ENCODE measurements at regions not wholly inside any gene's neighbourhood (a gene's known extent, or its start where the extent isn't known, plus 50 kb on each side); places are given as distances from the start of the nearest gene placed in this dataset.

DNA sequence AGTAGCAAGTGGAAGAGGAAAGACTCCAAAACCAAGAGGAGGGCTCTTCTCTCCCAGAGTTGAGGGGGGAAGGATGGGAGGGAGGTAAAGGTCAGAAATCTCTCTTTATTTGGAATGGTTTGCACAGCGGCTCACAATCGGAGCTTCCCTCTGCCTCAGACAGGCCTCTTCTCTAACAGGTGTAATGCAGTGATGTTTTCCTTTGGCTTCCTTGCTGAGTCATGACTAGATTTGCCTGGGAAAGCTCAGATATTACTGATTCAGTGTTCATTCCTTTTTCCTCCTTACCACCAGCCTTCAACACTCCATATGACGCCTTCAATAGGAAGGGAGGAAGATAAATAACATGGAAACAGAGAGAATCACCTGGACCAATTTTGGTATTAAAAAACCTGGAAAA lies 136.6 kb downstream of the RNF152 start:
- H3K27me3 ChIP-seq (ENCODE audit: control insufficient read depth, insufficient read depth, low read length): no peaks in the 10 kb centered on the region
- H3K9ac ChIP-seq (ENCODE audit: low read length): no peak overlapping the region
- H3K36me3 ChIP-seq (ENCODE audit: control insufficient read depth, insufficient read depth, low read length): no peaks in the 10 kb centered on the region
- 0 out of 2 replicates have a peak, but pooled peaks cover 4% of the 10 kb centered on the region for H3K4me1 ChIP-seq (ENCODE audit: control insufficient read depth, insufficient read depth, low read length)
- no peak overlapping the region for H3K4me3 ChIP-seq (ENCODE audit: low read depth, low read length)
- H3K27ac ChIP-seq (ENCODE audit: low read depth, low read length): no peak overlapping the region
- no peaks in the 10 kb centered on the region for H3K9me3 ChIP-seq (ENCODE audit: control insufficient read depth, insufficient read depth, low read depth, low read length)

DNA sequence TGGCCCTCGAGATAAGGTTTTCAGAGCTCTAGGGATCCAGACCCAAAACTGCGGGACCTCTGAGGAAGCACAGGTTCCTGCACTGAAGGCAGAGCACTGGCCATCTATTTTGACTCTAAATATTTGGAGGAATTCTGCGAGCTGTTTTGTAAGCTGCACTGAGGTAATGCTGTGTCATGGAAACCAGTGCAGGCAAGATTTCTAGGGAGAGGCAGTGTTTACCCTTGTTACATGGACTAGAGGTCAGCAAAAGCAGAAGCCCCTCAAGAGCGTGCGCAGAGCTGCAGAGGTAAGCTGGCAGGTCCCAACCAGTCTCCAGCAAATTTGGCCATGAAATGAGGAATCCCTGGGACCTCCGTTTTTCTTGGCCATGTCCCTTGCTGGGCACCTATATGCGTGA lies 137.3 kb downstream of the RNF152 start:
- Histone ChIP-seq H3K27me3 (ENCODE audit: control insufficient read depth, insufficient read depth, low read length) (no peaks in the 10 kb centered on the region), H3K9ac (ENCODE audit: low read length) (no peak overlapping the region)

DNA sequence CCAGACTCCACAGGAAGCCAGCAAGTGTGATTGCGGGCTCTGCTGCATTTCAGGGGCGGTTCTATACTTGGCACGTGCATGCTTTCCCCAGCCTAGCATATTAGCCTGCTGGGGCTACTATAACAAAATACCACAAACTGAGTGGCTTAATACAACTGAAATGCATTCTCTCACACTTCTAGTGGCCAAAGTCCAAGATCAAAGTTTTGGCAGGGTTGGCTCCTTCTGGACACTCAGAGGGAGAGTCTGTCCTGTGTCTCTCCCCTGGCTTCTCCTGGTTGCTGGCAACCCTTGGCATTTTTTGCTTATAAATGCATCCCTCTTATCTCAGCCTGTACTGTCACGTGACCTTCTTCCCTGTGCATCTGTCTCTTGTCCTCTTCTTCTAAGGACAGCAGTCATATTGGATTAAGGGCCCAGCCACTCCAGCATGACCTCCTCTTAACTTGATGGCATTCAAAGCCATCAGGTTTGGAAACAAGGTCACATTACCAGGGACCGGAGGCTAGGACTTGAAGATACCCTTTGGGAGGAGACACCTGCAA lies 138.7 kb downstream of the RNF152 start:
- Histone ChIP-seq H3K27ac (ENCODE audit: low read depth, low read length) (no peak overlapping the region), H3K4me3 (ENCODE audit: low read depth, low read length) (no peak overlapping the region), H3K36me3 (ENCODE audit: control insufficient read depth, insufficient read depth, low read length) (no peaks in the 10 kb centered on the region), H3K4me1 (ENCODE audit: control insufficient read depth, insufficient read depth, low read length) (0 out of 2 replicates have a peak, but pooled peaks cover 4% of the 10 kb centered on the region), H3K9me3 (ENCODE audit: control insufficient read depth, insufficient read depth, low read depth, low read length) (no peaks in the 10 kb centered on the region), H3K27me3 (ENCODE audit: control insufficient read depth, insufficient read depth, low read length) (no peaks in the 10 kb centered on the region), H3K9ac (ENCODE audit: low read length) (no peak overlapping the region)

More for the DNA sequence above, 137.3 kb downstream of the RNF152 start:
- H3K4me1 ChIP-seq (ENCODE audit: control insufficient read depth, insufficient read depth, low read length): 0 out of 2 replicates have a peak, but pooled peaks cover 4% of the 10 kb centered on the region
- H3K36me3 ChIP-seq (ENCODE audit: control insufficient read depth, insufficient read depth, low read length): no peaks in the 10 kb centered on the region
- no peak overlapping the region for H3K4me3 ChIP-seq (ENCODE audit: low read depth, low read length)
- no peak overlapping the region for H3K27ac ChIP-seq (ENCODE audit: low read depth, low read length)
- H3K9me3 ChIP-seq (ENCODE audit: control insufficient read depth, insufficient read depth, low read depth, low read length): no peaks in the 10 kb centered on the region

DNA sequence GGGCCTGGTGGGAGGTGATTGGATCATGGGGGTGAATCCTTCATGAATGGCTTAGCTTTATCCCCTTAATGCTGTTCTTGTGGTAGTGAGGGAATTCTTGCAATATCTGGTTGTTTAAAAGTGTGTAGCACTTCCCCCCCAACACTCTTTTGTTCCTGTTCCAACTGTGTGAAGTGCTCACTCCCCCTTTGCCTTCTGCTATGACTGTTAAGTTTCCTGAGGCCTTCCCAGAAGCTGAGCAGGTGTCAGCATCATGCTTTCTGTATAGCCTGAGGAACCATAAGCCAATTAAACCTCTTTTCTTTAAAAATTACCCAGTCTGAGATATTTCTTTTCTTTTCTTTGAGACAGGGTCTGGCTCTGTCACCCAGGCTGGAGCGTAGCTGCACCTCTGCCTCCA lies 139.4 kb downstream of the RNF152 start:
- Histone ChIP-seq H3K36me3 (ENCODE audit: control insufficient read depth, insufficient read depth, low read length) (no peaks in the 10 kb centered on the region), H3K27ac (ENCODE audit: low read depth, low read length) (no peak overlapping the region)

DNA sequence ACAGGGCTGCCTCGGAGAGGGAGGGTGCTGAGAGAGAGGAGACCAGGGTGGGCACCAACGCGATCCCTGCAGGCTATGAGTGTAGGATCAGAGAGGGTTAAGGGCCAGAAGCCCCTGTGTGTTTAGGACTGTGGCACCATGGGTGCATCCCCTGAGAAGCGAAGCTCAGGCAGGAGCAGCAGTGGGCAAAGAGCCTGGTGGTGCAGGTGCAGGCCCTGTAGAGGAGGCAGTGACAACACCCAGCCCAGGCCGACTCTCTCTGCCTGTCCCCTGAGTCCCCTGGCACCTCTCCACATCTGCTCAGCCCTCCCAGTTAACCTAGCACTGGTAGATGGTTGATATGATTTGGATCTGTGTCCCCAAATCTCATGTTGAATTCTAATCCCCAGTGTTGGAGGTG lies 139.8 kb downstream of the RNF152 start:
- Histone ChIP-seq H3K4me1 (ENCODE audit: control insufficient read depth, insufficient read depth, low read length) (0 out of 2 replicates have a peak, but pooled peaks cover 4% of the 10 kb centered on the region), H3K36me3 (ENCODE audit: control insufficient read depth, insufficient read depth, low read length) (no peaks in the 10 kb centered on the region), H3K4me3 (ENCODE audit: low read depth, low read length) (no peak overlapping the region), H3K9me3 (ENCODE audit: control insufficient read depth, insufficient read depth, low read depth, low read length) (no peaks in the 10 kb centered on the region), H3K27ac (ENCODE audit: low read depth, low read length) (no peak overlapping the region), H3K27me3 (ENCODE audit: control insufficient read depth, insufficient read depth, low read length) (no peaks in the 10 kb centered on the region), H3K9ac (ENCODE audit: low read length) (no peak overlapping the region)

More for the DNA sequence above, 139.4 kb downstream of the RNF152 start:
- Histone ChIP-seq H3K4me1 (ENCODE audit: control insufficient read depth, insufficient read depth, low read length) (0 out of 2 replicates have a peak, but pooled peaks cover 4% of the 10 kb centered on the region), H3K9ac (ENCODE audit: low read length) (no peak overlapping the region), H3K9me3 (ENCODE audit: control insufficient read depth, insufficient read depth, low read depth, low read length) (no peaks in the 10 kb centered on the region), H3K4me3 (ENCODE audit: low read depth, low read length) (no peak overlapping the region), H3K27me3 (ENCODE audit: control insufficient read depth, insufficient read depth, low read length) (no peaks in the 10 kb centered on the region)

DNA sequence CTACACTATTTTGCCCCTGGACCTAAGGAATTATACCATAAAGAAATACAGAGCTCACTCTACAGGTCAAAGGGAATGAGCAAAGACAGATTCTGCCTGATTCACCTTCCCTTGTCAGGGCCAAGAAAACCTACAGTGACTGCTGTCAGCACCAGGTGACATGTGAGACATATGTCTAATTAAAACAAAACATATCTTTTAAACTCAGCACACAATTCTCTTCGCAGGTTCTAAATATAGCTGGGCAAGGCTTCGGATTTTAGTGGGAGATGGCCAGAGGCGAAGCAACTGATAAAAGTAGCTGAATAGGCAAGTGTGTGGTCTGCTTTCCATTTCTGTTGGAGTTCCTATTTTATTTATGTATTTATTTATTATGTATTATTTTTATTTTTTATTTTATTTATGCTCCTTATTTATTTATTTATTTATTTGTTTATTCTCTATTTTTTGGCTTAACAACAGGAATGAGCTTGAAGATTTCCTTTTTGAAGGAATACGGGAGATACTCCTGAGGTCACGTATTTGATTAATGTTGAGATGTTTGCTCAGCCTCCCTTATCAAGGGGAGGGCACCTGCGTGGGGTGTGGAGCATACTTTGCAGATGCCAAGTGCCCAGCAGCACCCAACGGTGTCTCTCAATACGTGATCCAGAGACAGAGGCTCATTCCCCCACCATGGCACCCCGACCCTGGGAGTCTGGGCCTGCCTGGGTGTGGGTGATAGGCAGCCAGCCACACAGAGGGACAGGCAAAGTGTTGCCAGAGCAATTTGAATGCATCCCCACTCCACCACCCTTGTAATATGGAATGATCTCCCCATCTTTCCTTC lies 141.8 kb downstream of the RNF152 start:
- Histone ChIP-seq H3K27ac (ENCODE audit: low read depth, low read length) (no peak overlapping the region), H3K4me1 (ENCODE audit: control insufficient read depth, insufficient read depth, low read length) (no peaks in the 10 kb centered on the region), H3K27me3 (ENCODE audit: control insufficient read depth, insufficient read depth, low read length) (no peaks in the 10 kb centered on the region), H3K9ac (ENCODE audit: low read length) (no peak overlapping the region), H3K36me3 (ENCODE audit: control insufficient read depth, insufficient read depth, low read length) (no peaks in the 10 kb centered on the region), H3K9me3 (ENCODE audit: control insufficient read depth, insufficient read depth, low read depth, low read length) (no peaks in the 10 kb centered on the region), H3K4me3 (ENCODE audit: low read depth, low read length) (no peak overlapping the region)

DNA sequence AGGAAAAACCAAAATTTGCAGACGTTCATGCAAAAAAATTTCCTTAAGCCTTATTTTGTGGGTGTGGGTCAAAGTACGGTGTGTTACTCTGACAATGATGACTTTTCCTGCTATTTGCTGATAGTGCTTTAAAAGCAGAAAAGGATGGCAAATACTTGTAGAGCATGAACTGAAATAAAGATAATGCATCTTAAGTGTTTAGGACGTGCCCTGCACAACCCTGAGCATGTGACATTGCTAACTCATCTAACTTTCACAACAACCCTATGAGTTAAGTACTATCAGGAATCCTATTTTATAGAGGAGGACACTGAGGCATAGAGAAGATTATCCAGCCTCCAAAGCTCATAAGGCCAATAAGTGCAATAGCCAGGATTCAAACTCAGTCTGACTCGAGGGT lies 143.3 kb downstream of the RNF152 start:
- H3K27me3 ChIP-seq (ENCODE audit: control insufficient read depth, insufficient read depth, low read length): no peaks in the 10 kb centered on the region
- no peaks in the 10 kb centered on the region for H3K4me1 ChIP-seq (ENCODE audit: control insufficient read depth, insufficient read depth, low read length)
- no peak overlapping the region for H3K27ac ChIP-seq (ENCODE audit: low read depth, low read length)
- H3K9me3 ChIP-seq (ENCODE audit: control insufficient read depth, insufficient read depth, low read depth, low read length): no peaks in the 10 kb centered on the region
- H3K4me3 ChIP-seq (ENCODE audit: low read depth, low read length): no peak overlapping the region
- H3K36me3 ChIP-seq (ENCODE audit: control insufficient read depth, insufficient read depth, low read length): no peaks in the 10 kb centered on the region
- no peak overlapping the region for H3K9ac ChIP-seq (ENCODE audit: low read length)

DNA sequence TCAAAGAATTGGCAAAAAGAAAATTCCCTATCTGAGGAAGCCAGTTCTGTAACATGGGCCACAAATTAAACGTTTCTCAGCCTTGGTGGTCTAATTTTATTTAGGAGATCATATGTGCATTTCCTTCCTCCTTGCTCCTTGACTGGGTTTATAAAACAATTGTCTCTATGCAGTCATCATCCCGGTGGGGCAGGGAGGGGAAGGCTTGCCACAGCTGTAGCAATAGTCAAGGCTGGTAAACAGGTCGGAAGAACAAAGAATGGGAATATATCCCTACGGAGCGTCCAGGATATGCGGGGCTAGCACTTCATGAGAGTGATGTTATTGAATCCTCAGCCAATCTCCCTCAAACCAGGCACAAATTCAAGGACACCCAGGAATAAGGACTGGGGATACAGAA lies 143.8 kb downstream of the RNF152 start:
- no peak overlapping the region for H3K4me3 ChIP-seq (ENCODE audit: low read depth, low read length)
- no peaks in the 10 kb centered on the region for H3K9me3 ChIP-seq (ENCODE audit: control insufficient read depth, insufficient read depth, low read depth, low read length)
- H3K36me3 ChIP-seq (ENCODE audit: control insufficient read depth, insufficient read depth, low read length): no peaks in the 10 kb centered on the region
- no peaks in the 10 kb centered on the region for H3K4me1 ChIP-seq (ENCODE audit: control insufficient read depth, insufficient read depth, low read length)
- no peak overlapping the region for H3K27ac ChIP-seq (ENCODE audit: low read depth, low read length)
- no peaks in the 10 kb centered on the region for H3K27me3 ChIP-seq (ENCODE audit: control insufficient read depth, insufficient read depth, low read length)
- no peak overlapping the region for H3K9ac ChIP-seq (ENCODE audit: low read length)

DNA sequence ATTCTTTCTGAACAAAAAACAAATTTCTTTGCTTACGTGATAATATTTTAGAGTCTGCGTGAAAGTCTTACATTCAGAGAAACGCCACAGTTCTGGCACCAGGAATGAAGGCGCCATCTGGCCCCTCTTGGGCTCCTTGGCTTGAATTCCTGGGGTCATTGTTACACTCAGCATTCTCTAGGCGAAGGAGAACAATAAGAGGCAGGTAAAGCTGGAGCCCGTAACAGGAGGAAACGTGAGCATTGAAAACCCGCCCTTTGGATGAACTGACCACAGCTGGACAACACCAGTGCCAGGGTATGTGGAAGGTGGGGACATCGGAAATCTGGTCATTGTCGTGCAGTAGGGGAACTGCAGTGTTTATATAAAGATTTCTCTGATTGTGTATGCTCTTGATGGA lies 144.8 kb downstream of the RNF152 start:
- H3K9ac ChIP-seq (ENCODE audit: low read length): no peak overlapping the region
- no peaks in the 10 kb centered on the region for H3K27me3 ChIP-seq (ENCODE audit: control insufficient read depth, insufficient read depth, low read length)
- H3K4me3 ChIP-seq (ENCODE audit: low read depth, low read length): no peak overlapping the region
- H3K27ac ChIP-seq (ENCODE audit: low read depth, low read length): no peak overlapping the region
- no peaks in the 10 kb centered on the region for H3K4me1 ChIP-seq (ENCODE audit: control insufficient read depth, insufficient read depth, low read length)
- no peaks in the 10 kb centered on the region for H3K36me3 ChIP-seq (ENCODE audit: control insufficient read depth, insufficient read depth, low read length)
- H3K9me3 ChIP-seq (ENCODE audit: control insufficient read depth, insufficient read depth, low read depth, low read length): no peaks in the 10 kb centered on the region

DNA sequence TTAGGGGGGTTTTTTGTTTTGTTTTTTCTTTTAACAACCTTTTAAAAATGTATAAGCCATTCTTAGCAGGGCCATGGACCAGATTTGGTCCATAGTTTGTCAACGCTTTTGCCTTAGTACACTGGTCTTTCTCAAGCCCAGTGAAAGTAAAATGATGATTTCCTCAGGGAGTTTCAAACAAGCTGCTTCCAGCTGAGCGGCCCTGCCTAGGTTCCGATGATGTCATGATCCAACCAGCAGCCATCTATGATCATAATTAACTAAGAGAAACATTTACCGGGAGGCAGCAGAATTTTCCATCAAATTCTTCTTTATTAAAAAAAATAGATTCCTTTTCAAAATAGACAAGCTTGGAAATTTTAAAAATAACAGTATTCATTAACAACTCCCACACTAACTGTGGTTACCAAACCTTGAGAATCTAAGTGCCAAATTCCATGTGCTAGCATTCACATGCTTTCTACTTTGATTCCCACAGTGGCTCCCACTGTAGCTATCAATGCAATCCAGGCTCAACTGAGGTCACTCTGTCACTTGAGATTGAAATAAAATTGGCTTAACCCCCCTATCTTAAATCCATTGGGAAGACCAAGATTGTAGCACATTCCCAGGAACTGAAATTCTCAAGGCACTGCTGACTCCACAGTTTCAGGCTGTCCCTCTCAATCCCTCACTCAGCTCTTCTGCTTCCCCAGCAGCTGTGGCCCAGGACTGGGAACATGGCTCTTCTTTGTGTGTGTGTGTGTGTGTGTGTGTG lies 148.9 kb downstream of the RNF152 start:
- Histone ChIP-seq H3K9me3 (ENCODE audit: control insufficient read depth, insufficient read depth, low read depth, low read length) (no peaks in the 10 kb centered on the region), H3K27ac (ENCODE audit: low read depth, low read length) (no peak overlapping the region), H3K4me1 (ENCODE audit: control insufficient read depth, insufficient read depth, low read length) (no peaks in the 10 kb centered on the region), H3K36me3 (ENCODE audit: control insufficient read depth, insufficient read depth, low read length) (no peaks in the 10 kb centered on the region), H3K9ac (ENCODE audit: low read length) (no peak overlapping the region), H3K27me3 (ENCODE audit: control insufficient read depth, insufficient read depth, low read length) (no peaks in the 10 kb centered on the region), H3K4me3 (ENCODE audit: low read depth, low read length) (no peak overlapping the region)

All from HUES6 (cell line).